ENCODE measurements at regions not wholly inside any gene's neighbourhood (a gene's known extent, or its start where the extent isn't known, plus 50 kb on each side); places are given as distances from the start of the nearest gene placed in this dataset.
A peak's percentile ranks its signal among the peaks of the same experiment; 100 is the strongest.

DNA sequence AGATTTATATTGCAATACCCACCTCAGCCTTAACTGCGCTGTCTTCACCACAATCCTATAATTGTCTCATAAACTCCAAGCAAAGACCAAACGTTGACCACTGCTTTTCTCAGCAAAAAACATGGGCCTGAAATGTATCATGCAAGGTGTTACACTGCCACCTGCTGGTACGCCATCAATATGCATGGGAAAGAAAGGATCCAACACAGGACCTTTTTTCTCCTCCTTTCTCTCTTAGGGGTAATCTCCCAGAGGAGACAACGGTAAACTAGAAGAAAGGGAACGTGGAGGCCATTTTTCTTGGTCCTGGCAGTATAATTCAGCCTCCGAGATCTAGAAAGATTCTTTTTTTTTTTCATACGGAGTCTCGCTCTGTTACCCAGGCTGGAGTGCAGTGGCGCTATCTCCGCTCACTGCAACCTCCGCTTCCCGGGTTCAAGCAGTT lies 79.1 kb upstream of the MPP7 start:
- TF ChIP-seq, protein P1, sequence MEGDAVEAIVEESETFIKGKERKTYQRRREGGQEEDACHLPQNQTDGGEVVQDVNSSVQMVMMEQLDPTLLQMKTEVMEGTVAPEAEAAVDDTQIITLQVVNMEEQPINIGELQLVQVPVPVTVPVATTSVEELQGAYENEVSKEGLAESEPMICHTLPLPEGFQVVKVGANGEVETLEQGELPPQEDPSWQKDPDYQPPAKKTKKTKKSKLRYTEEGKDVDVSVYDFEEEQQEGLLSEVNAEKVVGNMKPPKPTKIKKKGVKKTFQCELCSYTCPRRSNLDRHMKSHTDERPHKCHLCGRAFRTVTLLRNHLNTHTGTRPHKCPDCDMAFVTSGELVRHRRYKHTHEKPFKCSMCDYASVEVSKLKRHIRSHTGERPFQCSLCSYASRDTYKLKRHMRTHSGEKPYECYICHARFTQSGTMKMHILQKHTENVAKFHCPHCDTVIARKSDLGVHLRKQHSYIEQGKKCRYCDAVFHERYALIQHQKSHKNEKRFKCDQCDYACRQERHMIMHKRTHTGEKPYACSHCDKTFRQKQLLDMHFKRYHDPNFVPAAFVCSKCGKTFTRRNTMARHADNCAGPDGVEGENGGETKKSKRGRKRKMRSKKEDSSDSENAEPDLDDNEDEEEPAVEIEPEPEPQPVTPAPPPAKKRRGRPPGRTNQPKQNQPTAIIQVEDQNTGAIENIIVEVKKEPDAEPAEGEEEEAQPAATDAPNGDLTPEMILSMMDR (conservative IDR thresholded peaks at IDR 0.05), result peak; percentile 95
- no peak overlapping the region; the same call in 1 of the 2 replicates for H3K27ac ChIP-seq

DNA sequence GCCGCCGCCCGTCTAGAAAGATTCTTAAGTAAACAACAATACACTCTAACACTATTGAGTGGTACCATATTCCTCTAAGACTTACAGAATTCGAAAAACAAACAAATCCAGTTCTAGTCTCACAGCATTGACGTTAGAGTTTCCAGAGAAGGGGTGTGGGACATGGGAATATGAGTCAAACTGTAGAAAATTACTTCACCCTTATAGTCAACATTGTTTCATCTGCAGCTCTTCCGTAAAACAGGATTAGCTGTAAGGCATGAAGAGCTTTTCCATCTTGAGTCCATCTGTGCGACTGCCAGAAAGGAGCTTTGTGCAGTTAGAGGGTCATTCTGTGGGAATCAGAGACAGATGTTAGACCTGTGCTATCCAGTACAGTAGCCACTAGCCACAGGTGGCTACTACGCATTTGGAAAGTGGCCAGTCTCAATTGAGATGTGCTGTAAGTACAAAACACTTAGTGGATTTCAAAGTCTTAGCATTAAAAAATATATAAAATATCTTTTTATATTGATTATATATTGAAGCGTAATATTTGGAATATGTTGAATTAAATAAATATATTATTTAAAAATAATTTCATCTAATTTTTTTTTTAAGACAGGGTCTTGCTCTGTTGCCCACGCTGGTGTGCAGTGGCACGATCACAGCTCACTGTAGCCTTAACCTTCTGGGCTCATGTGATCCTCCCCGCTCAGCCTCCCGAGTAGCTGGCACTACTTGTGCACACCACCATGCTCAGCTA lies 79.8 kb upstream of the MPP7 start:
- TF ChIP-seq, protein P1 (conservative IDR thresholded peaks at IDR 0.05), result no peak

DNA sequence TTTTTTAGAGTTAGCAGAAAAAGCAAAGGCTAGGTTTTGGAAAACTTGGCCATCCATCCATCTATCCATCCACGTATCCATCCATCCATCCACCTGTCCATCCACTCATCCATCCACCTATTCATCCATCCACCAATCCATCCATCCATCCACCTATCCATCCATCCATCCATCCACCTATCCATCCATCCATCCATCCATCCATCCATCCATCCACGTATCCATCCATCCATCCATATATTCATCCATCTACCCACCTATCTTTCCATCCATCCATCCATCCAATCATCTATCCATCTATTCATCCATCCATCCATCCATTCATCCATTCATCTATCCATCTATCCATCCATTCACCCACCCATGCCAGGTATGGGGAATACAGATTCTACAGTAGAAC lies 81.7 kb upstream of the MPP7 start:
- TF ChIP-seq, protein P1 (conservative IDR thresholded peaks at IDR 0.05), result no peak
- no peak overlapping the region for H3K27ac ChIP-seq

More for the DNA sequence above, 79.8 kb upstream of the MPP7 start:
- no peak overlapping the region; the same call in 1 of the 2 replicates for H3K27ac ChIP-seq

DNA sequence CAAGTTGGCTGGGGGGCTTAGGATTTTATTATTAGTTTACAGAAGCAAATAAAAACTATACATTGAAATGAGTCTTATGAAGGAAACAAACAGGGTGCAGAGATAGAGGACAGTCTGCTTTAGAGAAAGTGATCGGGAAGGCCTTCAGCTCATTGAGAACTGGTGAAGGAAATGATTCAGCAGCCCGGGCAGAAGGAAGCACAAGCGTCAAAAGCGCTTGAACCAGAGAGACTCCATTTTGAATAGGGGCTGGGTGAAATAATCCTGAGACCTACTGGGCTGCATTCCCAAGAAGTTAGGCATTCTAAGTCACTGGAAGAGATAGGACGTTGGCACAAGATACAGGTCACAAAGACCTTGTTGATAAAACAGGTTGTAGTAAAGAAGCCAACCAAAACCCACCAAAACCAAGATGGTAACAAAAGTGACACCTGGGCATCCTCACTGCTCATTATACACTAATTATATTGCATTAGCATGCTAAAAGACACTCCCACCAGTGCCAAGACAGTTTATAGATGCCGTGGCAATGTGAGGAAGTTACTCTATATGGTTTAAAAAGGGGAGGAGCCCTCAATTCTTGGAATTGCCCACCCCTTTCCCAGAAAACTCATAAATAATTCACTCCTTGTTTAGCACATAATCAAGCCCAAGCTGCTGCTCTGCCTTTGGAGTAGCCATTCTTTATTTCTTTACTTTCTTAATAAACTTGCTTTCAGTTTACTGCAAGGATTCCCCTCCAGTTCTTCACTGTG lies 83.1 kb upstream of the MPP7 start:
- H3K27ac ChIP-seq, result no peak overlapping the region
- TF ChIP-seq, protein P1 (conservative IDR thresholded peaks at IDR 0.05), result no peak

DNA sequence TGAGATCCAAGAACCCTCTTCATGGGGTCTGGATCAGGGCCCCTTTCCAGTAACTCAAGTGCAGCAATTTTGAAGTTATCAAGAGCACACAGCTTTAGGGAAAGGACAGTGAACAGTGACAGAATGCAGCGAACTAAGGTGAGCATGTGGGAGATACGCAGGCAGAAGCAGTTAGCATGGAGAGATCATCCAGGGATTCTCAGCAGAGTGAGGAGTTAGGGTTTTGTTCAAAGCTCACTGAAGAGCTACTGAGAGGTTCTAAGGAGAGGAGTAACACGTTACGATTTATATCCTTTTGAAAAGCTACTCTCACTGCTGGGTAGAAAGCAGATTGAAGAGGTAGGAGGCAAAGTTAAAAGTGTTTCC lies 83.6 kb upstream of the MPP7 start:
- no peak overlapping the region for H3K27ac ChIP-seq

DNA sequence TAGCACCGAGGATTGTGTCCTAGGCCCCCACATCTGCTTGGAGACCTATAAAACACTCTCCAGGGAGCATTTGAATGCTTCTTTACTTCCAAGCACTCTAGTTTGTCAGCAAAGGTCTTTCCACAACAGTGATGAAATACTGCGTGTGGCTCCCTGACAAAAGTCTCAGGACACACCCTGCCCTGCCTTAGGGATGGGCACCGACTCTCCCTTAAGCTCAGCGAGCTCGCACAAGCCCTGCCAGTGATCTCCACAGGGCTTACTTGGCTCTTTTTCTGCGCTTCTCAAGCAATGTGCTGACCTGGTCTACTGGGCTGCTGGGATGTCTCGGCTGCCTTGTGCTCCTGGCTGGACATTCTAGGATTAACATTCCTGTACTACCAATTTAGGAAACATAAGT lies 84.3 kb upstream of the MPP7 start:
- TF ChIP-seq, protein P1 (conservative IDR thresholded peaks at IDR 0.05), result no peak

More for the DNA sequence above, 83.6 kb upstream of the MPP7 start:
- TF ChIP-seq, protein P1 (conservative IDR thresholded peaks at IDR 0.05), result no peak

DNA sequence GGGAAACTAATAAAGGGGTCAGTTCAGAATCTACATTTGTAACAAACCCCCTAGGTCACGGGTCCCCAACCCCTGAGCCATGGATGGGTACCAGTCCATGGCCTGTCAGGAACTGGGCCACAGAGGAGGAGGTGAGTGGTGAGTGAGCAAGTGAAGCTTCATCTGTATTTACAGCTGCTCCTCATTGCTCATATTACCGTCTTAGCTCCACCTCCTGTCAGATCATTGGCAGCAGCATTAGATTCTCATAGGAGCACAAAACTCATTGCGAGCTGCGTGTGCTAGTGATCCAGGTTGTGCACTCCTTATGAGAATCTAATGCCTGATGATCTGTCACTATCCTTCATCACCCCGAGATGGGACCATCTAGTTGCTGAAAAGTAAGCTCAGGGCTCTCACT lies 88.4 kb upstream of the MPP7 start:
- TF ChIP-seq, protein P1 (conservative IDR thresholded peaks at IDR 0.05), result no peak
- H3K27ac ChIP-seq, result no peak overlapping the region

More for the DNA sequence above, 84.3 kb upstream of the MPP7 start:
- H3K27ac ChIP-seq, result no peak overlapping the region
